HEK293 (cell line): ENCODE measurements at regions not wholly inside any gene's neighbourhood (a gene's known extent, or its start where the extent isn't known, plus 50 kb on each side); places are given as distances from the start of the nearest gene placed in this dataset.

Experiments used
- CTCF ChIA-PET: fragments of 350-600 bp; formaldehyde crosslinking; extraction: SDS; loops from one replicate; lab custom pipeline; 2021; ENCODE audit warnings: antibody characterized with exemption; lab: Yijun Ruan, JAX
- POLR2A ChIA-PET: fragments of 300-600 bp; formaldehyde crosslinking; extraction: SDS; loops from one replicate; lab custom pipeline; 2020; ENCODE audit warnings: antibody characterized with exemption, inconsistent platforms; lab: Yijun Ruan, JAX
- H3K27ac ChIP-seq: fragments of 200-500 bp; sonication (Bioruptor generic); 2 replicates; pipeline ENCODE4 v1.5.1; 2014; ENCODE audit warnings: low read depth, low read length, control low read depth, inconsistent platforms; ENCODE audit errors: extremely low read depth
- H3K36me3 ChIP-seq, 2 experiments: fragments of 200-500 bp in 1 of 2; sonication (Bioruptor generic) in 1 of 2; 1 replicate in 1 of 2; 2 replicates in 1 of 2; pipeline ENCODE4 v1.5.1; 2014 to 2017; ENCODE audit warnings: inconsistent platforms in 2 of 2, low read length in 2 of 2; ENCODE audit not compliant: control insufficient read depth in 2 of 2, insufficient read depth in 1 of 2
- H3K4me1 ChIP-seq: fragments of 200-500 bp; sonication (Bioruptor generic); 2 replicates; pipeline ENCODE4 v1.5.1; 2014; ENCODE audit warnings: mild to moderate bottlenecking, low read length, inconsistent platforms; ENCODE audit not compliant: control insufficient read depth, insufficient read depth
- H3K4me3 ChIP-seq: 2 replicates; pipeline ENCODE4 v1.5.1; 2011; ENCODE audit warnings: low read depth, mild to moderate bottlenecking, control low read depth, low read length, moderate library complexity
- H3K9me3 ChIP-seq: fragments of 200-500 bp; sonication (Bioruptor generic); 2 replicates; pipeline ENCODE4 v1.5.1; 2014; ENCODE audit warnings: low read depth, low read length, inconsistent platforms; ENCODE audit not compliant: control insufficient read depth, insufficient read depth
- ELK4 ChIP-seq: IDR thresholded peaks from 2 replicates; pipeline ENCODE4 v1.6.1; 2011; ENCODE audit warnings: mild to moderate bottlenecking, low read depth, low read length, borderline replicate concordance
- FEZF1 ChIP-seq: fragments of 450-650 bp; formaldehyde crosslinking; IDR thresholded peaks from 2 replicates; pipeline ENCODE4 v1.5.1; 2016; ENCODE audit warnings: missing biosample characterization, missing genetic modification characterization
- INSM2 ChIP-seq: fragments of 450-650 bp; formaldehyde crosslinking; IDR thresholded peaks from 2 replicates; pipeline ENCODE4 v1.5.1; 2016; ENCODE audit warnings: missing biosample characterization, missing genetic modification characterization
- KLF9 ChIP-seq: fragments of 450-650 bp; formaldehyde crosslinking; IDR thresholded peaks from 2 replicates; pipeline ENCODE4 v1.5.1; 2016; ENCODE audit warnings: missing biosample characterization, missing genetic modification characterization, low read depth
- OSR2 ChIP-seq: fragments of 450-650 bp; formaldehyde crosslinking; IDR thresholded peaks from 2 replicates; pipeline ENCODE4 v1.5.1; 2016; ENCODE audit warnings: missing biosample characterization, missing genetic modification characterization
- PRDM2 ChIP-seq: fragments of 450-650 bp; formaldehyde crosslinking; IDR thresholded peaks from 2 replicates; pipeline ENCODE4 v1.5.1; 2016; ENCODE audit warnings: missing biosample characterization, missing genetic modification characterization, borderline replicate concordance
- RBAK ChIP-seq: fragments of 450-650 bp; formaldehyde crosslinking; IDR thresholded peaks from 2 replicates; pipeline ENCODE4 v1.5.1; 2016; ENCODE audit warnings: missing biosample characterization, missing genetic modification characterization
- SALL2 ChIP-seq: fragments of 450-650 bp; formaldehyde crosslinking; IDR thresholded peaks from 2 replicates; pipeline ENCODE4 v1.5.0; 2017; ENCODE audit warnings: missing biosample characterization, mild to moderate bottlenecking, missing genetic modification characterization, borderline replicate concordance
- ZBTB17 ChIP-seq: fragments of 450-650 bp; formaldehyde crosslinking; IDR thresholded peaks from 2 replicates; pipeline ENCODE4 v1.5.1; 2016; ENCODE audit warnings: missing biosample characterization, missing genetic modification characterization
- ZBTB20 ChIP-seq: fragments of 450-650 bp; formaldehyde crosslinking; IDR thresholded peaks from 2 replicates; pipeline ENCODE4 v1.5.1; 2016; ENCODE audit warnings: missing biosample characterization, missing genetic modification characterization
- ZBTB26 ChIP-seq: fragments of 450-650 bp; formaldehyde crosslinking; optimal IDR thresholded peaks from 2 replicates; pipeline ENCODE3; 2016; ENCODE audit warnings: missing biosample characterization, mild to moderate bottlenecking, missing genetic modification characterization
- ZFHX2 ChIP-seq: fragments of 450-650 bp; formaldehyde crosslinking; conservative IDR thresholded peaks from 2 replicates; pipeline ENCODE4 v1.5.1; 2016; ENCODE audit warnings: missing biosample characterization, missing genetic modification characterization
- ZNF138 ChIP-seq: fragments of 450-650 bp; formaldehyde crosslinking; IDR thresholded peaks from 2 replicates; pipeline ENCODE4 v1.5.1; 2016; ENCODE audit warnings: missing biosample characterization, missing genetic modification characterization, borderline replicate concordance
- ZNF214 ChIP-seq: fragments of 450-650 bp; formaldehyde crosslinking; IDR thresholded peaks from 2 replicates; pipeline ENCODE4 v1.5.1; 2017; ENCODE audit warnings: missing biosample characterization, mild to moderate bottlenecking, missing genetic modification characterization, borderline replicate concordance
- ZNF398 ChIP-seq: fragments of 450-650 bp; formaldehyde crosslinking; IDR thresholded peaks from 2 replicates; pipeline ENCODE4 v1.5.1; 2017; ENCODE audit warnings: missing biosample characterization, missing genetic modification characterization
- ZNF423 ChIP-seq: fragments of 450-650 bp; formaldehyde crosslinking; IDR thresholded peaks from 2 replicates; pipeline ENCODE4 v1.5.1; 2016; ENCODE audit warnings: missing biosample characterization, missing genetic modification characterization
- ZNF426 ChIP-seq: fragments of 450-650 bp; formaldehyde crosslinking; IDR thresholded peaks from 2 replicates; pipeline ENCODE4 v1.5.1; 2017; ENCODE audit warnings: missing biosample characterization, missing genetic modification characterization, mild to moderate bottlenecking, inconsistent platforms, moderate library complexity
- ZNF571 ChIP-seq: fragments of 450-650 bp; formaldehyde crosslinking; IDR thresholded peaks from 2 replicates; pipeline ENCODE4 v1.5.0; 2017; ENCODE audit warnings: missing biosample characterization, missing genetic modification characterization
- ZNF792 ChIP-seq: fragments of 450-650 bp; formaldehyde crosslinking; IDR thresholded peaks from 2 replicates; pipeline ENCODE4 v1.5.1; 2016; ENCODE audit warnings: missing biosample characterization, missing genetic modification characterization
- ZNF837 ChIP-seq: fragments of 450-650 bp; formaldehyde crosslinking; IDR thresholded peaks from 2 replicates; pipeline ENCODE4 v1.5.1; 2016; ENCODE audit warnings: missing biosample characterization, missing genetic modification characterization
- ZSCAN16 ChIP-seq: fragments of 450-650 bp; formaldehyde crosslinking; IDR thresholded peaks from 2 replicates; pipeline ENCODE4 v1.5.1; 2016; ENCODE audit warnings: missing biosample characterization, missing genetic modification characterization

DNA sequence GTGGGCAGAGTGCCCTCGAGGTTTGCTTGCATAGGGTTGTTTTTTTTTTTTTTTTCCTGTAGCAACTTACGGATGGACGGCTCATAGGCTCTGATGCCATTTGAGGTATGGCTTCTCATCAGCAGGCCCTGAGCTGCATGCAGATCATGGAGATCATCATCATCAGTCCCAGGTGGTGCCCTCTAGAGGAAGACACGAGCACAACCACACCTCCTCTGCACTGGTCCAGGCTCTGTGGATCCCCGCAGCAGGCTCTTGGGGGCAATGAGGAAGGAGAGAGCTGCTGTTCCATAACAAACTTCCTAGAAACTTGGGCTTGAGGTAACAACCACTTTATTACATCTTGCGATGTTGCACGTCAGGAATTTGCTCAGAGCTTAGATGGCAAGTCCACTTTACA lies 132.7 kb upstream of the CXCL12 start (continued):
- no peak for TF ChIP-seq PRDM2
- no peak for TF ChIP-seq RBAK (tag by site-specific recombination)
- peak; percentile 47; the same call in 1 of the 2 replicates for TF ChIP-seq ZBTB17 (tag by site-specific recombination)

DNA sequence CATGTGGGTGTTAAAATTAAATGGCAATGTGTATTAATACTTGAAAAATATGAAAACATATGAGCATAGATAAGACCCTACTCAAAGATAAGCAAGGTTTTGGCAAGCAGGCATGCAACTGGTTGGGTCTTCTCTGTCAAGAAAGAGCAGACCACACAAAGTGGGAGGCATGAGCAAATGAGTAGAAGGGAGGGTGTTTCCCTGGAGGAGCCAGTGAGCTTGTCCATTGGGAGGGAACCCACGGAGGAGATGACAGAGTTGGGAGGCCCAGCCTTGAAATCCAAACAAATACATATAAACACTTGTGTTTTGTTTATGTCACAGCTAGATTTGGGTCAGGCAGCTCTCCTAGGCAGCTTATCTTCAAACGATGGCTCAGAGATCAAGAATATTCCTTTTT lies 134.5 kb upstream of the CXCL12 start:
- TF ChIP-seq ZSCAN16 (tag by site-specific recombination) (no peak), ZNF138 (tag by site-specific recombination) (no peak), ZBTB17 (tag by site-specific recombination) (no peak), INSM2 (no peak), KLF9 (no peak), ZNF398 (no peak), ZNF426 (tag by site-specific recombination) (no peak), ZNF214 (tag by site-specific recombination) (no peak), ZFHX2 (tag by site-specific recombination) (no peak), ZNF571 (tag by site-specific recombination) (no peak), ZBTB20 (no peak), FEZF1 (no peak), OSR2 (tag by site-specific recombination) (no peak), ZBTB26 (no peak), SALL2 (tag by site-specific recombination) (no peak), ZNF837 (tag by site-specific recombination) (no peak), ELK4 (no peak), ZNF792 (no peak), ZNF423 (tag by site-specific recombination) (no peak)
- H3K4me3 ChIP-seq, result no peak overlapping the region
- H3K27ac ChIP-seq, result no peak overlapping the region
- H3K9me3 ChIP-seq, result no peaks in the 10 kb centered on the region
- H3K36me3 ChIP-seq, result no peaks in the 10 kb centered on the region
- ChIA-PET POLR2A (interaction anchor here (0.6 kb wide), 1 partner anchor 52 kb away, joined by 4 read pairs; no protein-coding TSS in a partner anchor), CTCF (interaction anchor here (1.7 kb wide), 1 partner anchor 11 kb away, joined by 4 read pairs; no protein-coding TSS in a partner anchor)
- no peaks in the 10 kb centered on the region for H3K4me1 ChIP-seq
